GM12892 (cell line): ENCODE measurements at regions not wholly inside any gene's neighbourhood (a gene's known extent, or its start where the extent isn't known, plus 50 kb on each side); places are given as distances from the start of the nearest gene placed in this dataset.

ENCODE experiments used
- POLR2A ChIP-seq: IDR thresholded peaks from 2 replicates; pipeline ENCODE4 v1.6.1; 2011; ENCODE audit warnings: low read depth, low read length, control low read depth
- TAF1 ChIP-seq: IDR thresholded peaks from 2 replicates; pipeline ENCODE4 v1.6.1; 2011; ENCODE audit warnings: low read depth, mild to moderate bottlenecking, control low read depth, low read length, borderline replicate concordance

DNA sequence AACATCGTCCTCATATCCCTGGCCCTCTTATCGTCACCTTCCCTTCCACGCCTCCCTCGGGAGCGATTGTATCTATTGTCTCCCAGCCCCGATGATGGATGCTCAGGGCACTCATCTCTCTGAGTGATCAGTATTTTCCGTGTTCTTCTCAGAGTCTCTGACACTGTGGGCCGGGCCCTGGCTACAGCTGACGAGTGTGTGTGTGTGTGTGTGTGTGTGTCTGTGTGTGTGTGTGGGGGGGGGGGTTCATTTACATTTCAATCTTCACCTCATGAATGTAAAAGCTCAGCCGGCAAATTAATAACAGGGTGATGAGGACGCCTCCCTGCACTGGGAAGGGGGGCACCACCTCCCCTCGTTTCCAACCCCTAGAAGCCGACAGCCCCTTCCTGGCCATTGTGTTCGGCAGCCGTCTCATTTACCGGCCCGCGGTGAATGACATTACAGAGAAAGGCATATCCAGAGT, 159.5 kb downstream of the SHOX start:
- TF ChIP-seq POLR2A (no peak), TAF1 (no peak)
